H1 (cell line): ENCODE measurements at regions not wholly inside any gene's neighbourhood (a gene's known extent, or its start where the extent isn't known, plus 50 kb on each side); places are given as distances from the start of the nearest gene placed in this dataset.

Experiments used
- CTCF ChIA-PET: fragments of 300-600 bp; sonication (Branson Sonifier 250); formaldehyde crosslinking; loops from one replicate; lab custom pipeline; 2021; ENCODE audit not compliant: partially characterized antibody; lab: Charles Lee
- POLR2A ChIA-PET: fragments of 300-600 bp; sonication (Branson Sonifier 250); formaldehyde crosslinking; loops from one replicate; lab custom pipeline; 2021; ENCODE audit warnings: inconsistent platforms; ENCODE audit not compliant: partially characterized antibody; lab: Charles Lee
- DNase-seq, 2 experiments: peaks; one replicate each; pipeline versions ENCODE4 v3.0.0 to v3.0.0-alpha.2; 2010 to 2022; ENCODE audit warnings: low spot score in 2 of 2, low read depth in 1 of 2, mixed read lengths in 1 of 2
- FAIRE-seq: peaks from 2 replicates; lab custom pipeline; 2011; peaks lifted over from hg19 to GRCh38; lab: Jason Lieb, UNC
- H2AFZ ChIP-seq: 2 replicates; pipeline ENCODE4 v1.8.1; 2012; ENCODE audit warnings: low read length, inconsistent platforms
- H2AK5ac ChIP-seq: 2 replicates; pipeline ENCODE4 v1.6.1; 2013; ENCODE audit warnings: low read depth, low read length
- H2BK120ac ChIP-seq: replicated peaks from 2 replicates; pipeline ENCODE3; 2013; ENCODE audit warnings: low read depth, low read length, inconsistent platforms
- H2BK12ac ChIP-seq: 2 replicates; pipeline ENCODE4 v1.6.1; 2013; ENCODE audit warnings: low read depth, low read length
- H2BK15ac ChIP-seq: 2 replicates; pipeline ENCODE4 v1.6.1; 2013; ENCODE audit warnings: low read length
- H2BK20ac ChIP-seq: 2 replicates; pipeline ENCODE4 v1.6.1; 2013; ENCODE audit warnings: low read length
- H2BK5ac ChIP-seq: 2 replicates; pipeline ENCODE4 v1.6.1; 2013; ENCODE audit warnings: low read depth, low read length
- H3K14ac ChIP-seq: 2 replicates; pipeline ENCODE4 v1.6.1; 2013; ENCODE audit warnings: inconsistent platforms; ENCODE audit not compliant: insufficient read length
- H3K18ac ChIP-seq: 2 replicates; pipeline ENCODE4 v1.6.1; 2013; ENCODE audit warnings: low read length; ENCODE audit errors: extremely low read depth
- H3K23ac ChIP-seq: 2 replicates; pipeline ENCODE4 v1.6.1; 2013; ENCODE audit warnings: inconsistent platforms; ENCODE audit not compliant: insufficient read length
- H3K23me2 ChIP-seq: 2 replicates; pipeline ENCODE4 v1.6.1; 2013; ENCODE audit warnings: low read depth, low read length
- H3K27ac ChIP-seq: 2 replicates; pipeline ENCODE4 v1.6.1; 2011; ENCODE audit warnings: low read depth, low read length, inconsistent platforms
- H3K27me3 ChIP-seq, 4 experiments: replicated peaks in 1 of 4; 1 replicate in 1 of 4; 2 replicates in 3 of 4; pipeline versions ENCODE4 v1.6.1 to v1.8.1; 2011 to 2013; ENCODE audit warnings: low read length in 3 of 4, mild to moderate bottlenecking in 3 of 4, inconsistent platforms in 2 of 4, mixed read lengths in 2 of 4, moderate library complexity in 1 of 4; ENCODE audit not compliant: control insufficient read depth in 3 of 4, insufficient read depth in 3 of 4; ENCODE audit errors: extremely low read depth in 1 of 4
- H3K36me3 ChIP-seq, 4 experiments: 2 replicates each; pipeline versions ENCODE4 v1.6.1 to v1.8.1; 2011 to 2013; ENCODE audit warnings: mild to moderate bottlenecking in 4 of 4, low read length in 3 of 4, moderate library complexity in 2 of 4, control low read depth in 1 of 4, inconsistent platforms in 1 of 4; ENCODE audit not compliant: insufficient read depth in 4 of 4, control insufficient read depth in 2 of 4
- H3K4ac ChIP-seq: replicated peaks from 2 replicates; pipeline ENCODE3; 2013; ENCODE audit warnings: low read length, low read depth, mixed read lengths, inconsistent platforms; ENCODE audit not compliant: insufficient read length
- H3K4me1 ChIP-seq, 4 experiments: replicated peaks in 1 of 4; 1 replicate in 1 of 4; 2 replicates in 3 of 4; pipeline versions ENCODE4 v1.6.1 to v1.8.1; 2011 to 2013; ENCODE audit warnings: low read length in 3 of 4, inconsistent platforms in 2 of 4, mixed read lengths in 1 of 4; ENCODE audit not compliant: insufficient read depth in 4 of 4, control insufficient read depth in 3 of 4
- H3K4me2 ChIP-seq, 2 experiments: 2 replicates each; pipeline versions ENCODE4 v1.6.1 to v1.8.1; 2011 to 2013; ENCODE audit warnings: low read depth in 2 of 2, low read length in 2 of 2, control low read depth in 1 of 2, inconsistent platforms in 1 of 2, mild to moderate bottlenecking in 1 of 2; ENCODE audit not compliant: insufficient read depth in 1 of 2
- H3K4me3 ChIP-seq, 4 experiments: fragments of 200-600, 300-600 bp in 1 of 4; sonication (generic), shearing (Covaris generic), sonication (Bioruptor Twin) in 1 of 4; 2 replicates each; pipeline versions ENCODE4 v1.5.1 to v1.8.1; 2011 to 2016; ENCODE audit warnings: low read length in 4 of 4, low read depth in 3 of 4, control low read depth in 2 of 4, inconsistent platforms in 2 of 4, mild to moderate bottlenecking in 2 of 4, mixed read lengths in 1 of 4, moderate library complexity in 1 of 4; ENCODE audit not compliant: insufficient read depth in 2 of 4; ENCODE audit errors: extremely low read depth in 1 of 4
- H3K56ac ChIP-seq: replicated peaks from 2 replicates; pipeline ENCODE3; 2013; ENCODE audit warnings: low read depth, mild to moderate bottlenecking, mixed read lengths, low read length, inconsistent platforms; ENCODE audit not compliant: insufficient read length
- H3K79me1 ChIP-seq: 2 replicates; pipeline ENCODE4 v1.6.1; 2013; ENCODE audit warnings: low read depth, low read length, control low read depth
- H3K79me2 ChIP-seq, 2 experiments: 2 replicates each; pipeline versions ENCODE4 v1.6.1 to v1.8.1; 2012 to 2013; ENCODE audit warnings: low read length in 2 of 2, mild to moderate bottlenecking in 2 of 2, inconsistent platforms in 1 of 2; ENCODE audit not compliant: insufficient read depth in 2 of 2, control insufficient read depth in 1 of 2
- H3K9ac ChIP-seq, 4 experiments: replicated peaks in 1 of 4; 1 replicate in 1 of 4; 2 replicates in 3 of 4; pipeline versions ENCODE4 v1.6.1 to v1.8.1; 2011 to 2013; ENCODE audit warnings: low read depth in 3 of 4, low read length in 3 of 4, control low read depth in 2 of 4, mild to moderate bottlenecking in 2 of 4, moderate library complexity in 2 of 4, inconsistent platforms in 1 of 4; ENCODE audit errors: extremely low read depth in 1 of 4
- H3K9me3 ChIP-seq, 2 experiments: 2 replicates each; pipeline versions ENCODE4 v1.6.1 to v1.8.1; 2012 to 2013; ENCODE audit warnings: mild to moderate bottlenecking in 2 of 2, moderate library complexity in 2 of 2, control low read depth in 1 of 2, inconsistent platforms in 1 of 2, low read depth in 1 of 2, low read length in 1 of 2, mixed read lengths in 1 of 2; ENCODE audit not compliant: insufficient read depth in 2 of 2
- H4K20me1 ChIP-seq, 2 experiments: replicated peaks in 1 of 2; 2 replicates each; pipeline versions ENCODE3 to v1.8.1; 2011 to 2013; ENCODE audit warnings: inconsistent platforms in 2 of 2, low read length in 2 of 2, mild to moderate bottlenecking in 1 of 2; ENCODE audit not compliant: insufficient read depth in 2 of 2, control insufficient read depth in 1 of 2
- H4K5ac ChIP-seq: 2 replicates; pipeline ENCODE4 v1.6.1; 2013; ENCODE audit warnings: low read length, low read depth, mixed read lengths, inconsistent platforms; ENCODE audit not compliant: insufficient read length
- H4K8ac ChIP-seq: 2 replicates; pipeline ENCODE4 v1.8.0; 2013; ENCODE audit warnings: mild to moderate bottlenecking, moderate library complexity, low read length, inconsistent platforms; ENCODE audit not compliant: insufficient read depth; ENCODE audit errors: extremely low read depth
- H4K91ac ChIP-seq: replicated peaks from 2 replicates; pipeline ENCODE3; 2013; ENCODE audit warnings: low read length, mixed read lengths, inconsistent platforms; ENCODE audit not compliant: insufficient read length
- ASH2L ChIP-seq: fragments of 200-600, 300-600 bp; sonication (generic); IDR thresholded peaks from one replicate; pipeline ENCODE4 v1.7.1; 2017; ENCODE audit warnings: low read length
- RAD21 ChIP-seq, 2 experiments: IDR thresholded peaks in 1 of 2; conservative IDR thresholded peaks in 1 of 2; 2 replicates each; pipeline ENCODE4 v1.6.1; 2011; ENCODE audit warnings: low read depth in 2 of 2, low read length in 2 of 2, improper control_type of control experiment in 1 of 2, inconsistent platforms in 1 of 2, mild to moderate bottlenecking in 1 of 2, moderate library complexity in 1 of 2
- TEAD4 ChIP-seq: IDR thresholded peaks from 2 replicates; pipeline ENCODE4 v1.6.1; 2012; ENCODE audit warnings: low read depth, low read length, inconsistent platforms, mixed read lengths
- WGBS, 2 experiments: shearing (Covaris generic) in 1 of 2; methylation state at CpG; one replicate each; pipeline versions ENCODE4 v1.1.6 to v1.1.7; 2013 to 2015; ENCODE audit warnings: low lambda C conversion rate in 2 of 2, mixed read lengths in 2 of 2, inconsistent platforms in 1 of 2, low coverage in 1 of 2, missing lambda C conversion rate in 1 of 2; ENCODE audit not compliant: insufficient replicate concordance in 2 of 2, insufficient coverage in 1 of 2, insufficient read length in 1 of 2; ENCODE audit errors: extremely low coverage in 1 of 2, missing lambda C conversion rate in 1 of 2; 5-methylcytosine and 5-hydroxymethylcytosine counted together
- TF ChIP-seq, protein P1 (sequence below), 3 experiments: IDR thresholded peaks; 1 replicate in 2 of 3; 2 replicates in 1 of 3; pipeline versions ENCODE4 v1.5.1 to v1.6.1; 2011; ENCODE audit warnings: low read length in 3 of 3, mild to moderate bottlenecking in 3 of 3, inconsistent platforms in 2 of 3, low read depth in 1 of 3, moderate library complexity in 1 of 3; ENCODE audit not compliant: insufficient read depth in 1 of 3; ENCODE audit errors: control extremely low read depth in 1 of 3

DNA sequence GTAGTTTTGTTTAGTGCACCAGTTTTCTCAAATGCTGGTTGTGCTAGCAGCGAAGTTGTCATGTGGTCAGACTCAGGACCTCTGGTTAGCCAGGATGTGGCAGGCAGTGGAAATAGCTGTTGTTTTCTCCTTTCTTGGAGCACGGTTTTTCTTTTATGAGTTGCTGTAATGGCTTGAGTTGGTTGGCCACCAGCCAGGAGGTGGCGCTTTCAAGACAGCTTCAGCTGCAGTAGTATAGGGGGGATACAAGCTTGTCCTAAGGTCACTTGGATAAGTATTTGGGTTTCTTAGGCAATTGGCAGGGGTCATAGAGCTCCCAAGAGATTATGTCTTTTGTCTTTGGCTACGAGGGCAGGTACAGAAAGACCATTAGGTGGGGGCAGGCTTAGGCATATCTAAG is 274.2 kb upstream of the TARS1 start:
- Histone ChIP-seq H3K14ac (no peak overlapping the region), H3K36me3 (no peaks in the 10 kb centered on the region), H3K27me3 (no peaks in the 10 kb centered on the region), H3K23ac (no peak overlapping the region), H4K8ac (no peak overlapping the region), H2BK15ac (no peak overlapping the region), H3K4me1 (no peaks in the 10 kb centered on the region), H4K91ac (no peak overlapping the region), H4K20me1 (no peaks in the 10 kb centered on the region), H2AFZ (0 out of 2 replicates have a peak overlapping the region, but pooled peaks have one; percentile 46), H3K4me3 (no peak overlapping the region), H3K79me2 (no peaks in the 10 kb centered on the region), H2BK5ac (no peak overlapping the region), H3K9ac (no peak overlapping the region), H4K5ac (no peak overlapping the region), H2AK5ac (no peak overlapping the region), H3K4me2 (no peak overlapping the region), H2BK120ac (no peak overlapping the region), H3K18ac (no peak overlapping the region), H3K4ac (no peak overlapping the region), H3K9me3 (peaks cover 0 to 13% of the 10 kb centered on the region in 2 experiments; a peak in 3 of 4 replicates), H3K27ac (no peak overlapping the region), H3K23me2 (no peaks in the 10 kb centered on the region), H3K79me1 (no peaks in the 10 kb centered on the region), H3K56ac (no peak overlapping the region), H2BK20ac (no peak overlapping the region), H2BK12ac (no peak overlapping the region)
- FAIRE-seq: no peak
- TF ChIP-seq ASH2L (no peak), TEAD4 (no peak), RAD21 (IDR thresholded peaks at IDR 0.05 in 1 of 2, conservative IDR thresholded peaks at IDR 0.05 in 1 of 2; ENCODE audit: low read depth in 2 of 2, low read length in 2 of 2) (peak; percentile 42 to 56)
- TF ChIP-seq, protein P1, sequence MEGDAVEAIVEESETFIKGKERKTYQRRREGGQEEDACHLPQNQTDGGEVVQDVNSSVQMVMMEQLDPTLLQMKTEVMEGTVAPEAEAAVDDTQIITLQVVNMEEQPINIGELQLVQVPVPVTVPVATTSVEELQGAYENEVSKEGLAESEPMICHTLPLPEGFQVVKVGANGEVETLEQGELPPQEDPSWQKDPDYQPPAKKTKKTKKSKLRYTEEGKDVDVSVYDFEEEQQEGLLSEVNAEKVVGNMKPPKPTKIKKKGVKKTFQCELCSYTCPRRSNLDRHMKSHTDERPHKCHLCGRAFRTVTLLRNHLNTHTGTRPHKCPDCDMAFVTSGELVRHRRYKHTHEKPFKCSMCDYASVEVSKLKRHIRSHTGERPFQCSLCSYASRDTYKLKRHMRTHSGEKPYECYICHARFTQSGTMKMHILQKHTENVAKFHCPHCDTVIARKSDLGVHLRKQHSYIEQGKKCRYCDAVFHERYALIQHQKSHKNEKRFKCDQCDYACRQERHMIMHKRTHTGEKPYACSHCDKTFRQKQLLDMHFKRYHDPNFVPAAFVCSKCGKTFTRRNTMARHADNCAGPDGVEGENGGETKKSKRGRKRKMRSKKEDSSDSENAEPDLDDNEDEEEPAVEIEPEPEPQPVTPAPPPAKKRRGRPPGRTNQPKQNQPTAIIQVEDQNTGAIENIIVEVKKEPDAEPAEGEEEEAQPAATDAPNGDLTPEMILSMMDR (IDR thresholded peaks at IDR 0.05; ENCODE audit: control extremely low read depth in 1 of 3, insufficient read depth in 1 of 3, low read depth in 1 of 3, low read length in 3 of 3): peak; percentile 22 to 43 (median 41)
- DNase-seq: peak; percentile 3 to 50
- POLR2A ChIA-PET: no interaction called here
- CTCF ChIA-PET: interaction anchor here (0.6 to 2.4 kb wide), 21 partner anchors 9 to 621 kb away, joined by 3 to 13 read pairs (median 3); no protein-coding TSS in a partner anchor
- 81% methylated on average over 4 of the region's 4 CpGs; no CpG with 5 or more reads in 1 of the 2 experiments for WGBS, 2 experiments
